ENCODE measurements at regions not wholly inside any gene's neighbourhood (a gene's known extent, or its start where the extent isn't known, plus 50 kb on each side); places are given as distances from the start of the nearest gene placed in this dataset.

GRCh38 chr2:181123798-181124231, 143.4 kb downstream of the UBE2E3 start:
- Histone ChIP-seq H3K27me3 (ENCODE audit: control insufficient read depth, insufficient read depth, low read length) (no peaks in the 10 kb centered on the region), H3K36me3 (ENCODE audit: control insufficient read depth, insufficient read depth, low read length) (no peaks in the 10 kb centered on the region), H3K4me3 (ENCODE audit: low read depth, low read length) (no peak overlapping the region)
- no peak for DNase-seq (ENCODE audit: low read depth)
- no peak for TF ChIP-seq CTCF (IDR thresholded peaks at IDR 0.05; ENCODE audit: insufficient read depth, low read length, poor library complexity, severe bottlenecking)

GRCh38 chr2:181124497-181124896, 144.1 kb downstream of the UBE2E3 start:
- no peaks in the 10 kb centered on the region for H3K36me3 ChIP-seq (ENCODE audit: control insufficient read depth, insufficient read depth, low read length)
- TF ChIP-seq CTCF (IDR thresholded peaks at IDR 0.05; ENCODE audit: insufficient read depth, low read length, poor library complexity, severe bottlenecking), result no peak
- no peak overlapping the region for H3K4me3 ChIP-seq (ENCODE audit: low read depth, low read length)
- DNase-seq (ENCODE audit: low read depth), result no peak
- no peaks in the 10 kb centered on the region for H3K27me3 ChIP-seq (ENCODE audit: control insufficient read depth, insufficient read depth, low read length)

- no peaks in the 10 kb centered on the region for H3K36me3 ChIP-seq (ENCODE audit: control insufficient read depth, insufficient read depth, low read length)
- no peak for TF ChIP-seq CTCF (IDR thresholded peaks at IDR 0.05; ENCODE audit: insufficient read depth, low read length, poor library complexity, severe bottlenecking)
- H3K4me3 ChIP-seq (ENCODE audit: low read depth, low read length), result no peak overlapping the region
- H3K27me3 ChIP-seq (ENCODE audit: control insufficient read depth, insufficient read depth, low read length), result no peaks in the 10 kb centered on the region
- DNase-seq (ENCODE audit: low read depth), result no peak
Measured at GRCh38 chr2:181125359-181125758, 145.0 kb downstream of the UBE2E3 start.

GRCh38 chr2:181126311-181126868, 146.0 kb downstream of the UBE2E3 start:
- no peak for TF ChIP-seq CTCF (IDR thresholded peaks at IDR 0.05; ENCODE audit: insufficient read depth, low read length, poor library complexity, severe bottlenecking)
- Histone ChIP-seq H3K27me3 (ENCODE audit: control insufficient read depth, insufficient read depth, low read length) (no peaks in the 10 kb centered on the region), H3K4me3 (ENCODE audit: low read depth, low read length) (no peak overlapping the region), H3K36me3 (ENCODE audit: control insufficient read depth, insufficient read depth, low read length) (no peaks in the 10 kb centered on the region)
- no peak for DNase-seq (ENCODE audit: low read depth)

GRCh38 chr2:181128199-181128598, 147.8 kb downstream of the UBE2E3 start:
- no peak for DNase-seq (ENCODE audit: low read depth)
- no peak for TF ChIP-seq CTCF (IDR thresholded peaks at IDR 0.05; ENCODE audit: insufficient read depth, low read length, poor library complexity, severe bottlenecking)
- no peaks in the 10 kb centered on the region for H3K27me3 ChIP-seq (ENCODE audit: control insufficient read depth, insufficient read depth, low read length)
- no peaks in the 10 kb centered on the region for H3K36me3 ChIP-seq (ENCODE audit: control insufficient read depth, insufficient read depth, low read length)
- no peak overlapping the region for H3K4me3 ChIP-seq (ENCODE audit: low read depth, low read length)

GRCh38 chr2:181129364-181130056, 149.1 kb downstream of the UBE2E3 start:
- H3K4me3 ChIP-seq (ENCODE audit: low read depth, low read length), result no peak overlapping the region
- DNase-seq (ENCODE audit: low read depth), result no peak
- H3K36me3 ChIP-seq (ENCODE audit: control insufficient read depth, insufficient read depth, low read length), result no peaks in the 10 kb centered on the region
- no peaks in the 10 kb centered on the region for H3K27me3 ChIP-seq (ENCODE audit: control insufficient read depth, insufficient read depth, low read length)
- TF ChIP-seq CTCF (IDR thresholded peaks at IDR 0.05; ENCODE audit: insufficient read depth, low read length, poor library complexity, severe bottlenecking), result no peak
